Fibroblast of skin of left biceps (primary cell): ENCODE measurements at regions not wholly inside any gene's neighbourhood (a gene's known extent, or its start where the extent isn't known, plus 50 kb on each side); places are given as distances from the start of the nearest gene placed in this dataset.
"Not testable (repeated sequence)": the region's sequence is repeated elsewhere in the genome, so short reads cannot be mapped to it uniquely, and the experiment has no call there.

Experiments used
- DNase-seq, 2 experiments: peaks; one replicate each; pipeline ENCODE4 v3.0.0-alpha.2; 2013; ENCODE audit warnings: low read depth in 2 of 2

GRCh38 chr6:82507112-82507511 is 143.5 kb downstream of the TPBG start:
- DNase-seq, result no peak

- DNase-seq, result no peak
Observed at GRCh38 chr6:82511546-82511945, 147.9 kb downstream of the TPBG start.

- DNase-seq, result not testable (repeated sequence)
Observed at GRCh38 chr6:82517896-82518295, 154.3 kb downstream of the TPBG start.

GRCh38 chr6:82521369-82521768 is 157.8 kb downstream of the TPBG start:
- DNase-seq, result no peak

GRCh38 chr6:82521861-82522260 is 158.2 kb downstream of the TPBG start:
- DNase-seq, result no peak

GRCh38 chr6:82524031-82524430 is 160.4 kb downstream of the TPBG start:
- no peak for DNase-seq

- no peak for DNase-seq
Observed at GRCh38 chr6:82525775-82526495, 162.3 kb downstream of the TPBG start.

- not testable (repeated sequence) for DNase-seq
Observed at GRCh38 chr6:82529960-82530460, 166.4 kb downstream of the TPBG start.

- DNase-seq, result no peak
Observed at GRCh38 chr6:82534876-82535275, 171.3 kb downstream of the TPBG start.

GRCh38 chr6:82549480-82549879 is 185.9 kb downstream of the TPBG start:
- DNase-seq, result not testable (repeated sequence)

GRCh38 chr6:82551311-82551710 is 187.7 kb downstream of the TPBG start:
- DNase-seq, result not testable (repeated sequence)

- no peak for DNase-seq
Observed at GRCh38 chr6:82551831-82552230, 188.2 kb downstream of the TPBG start.

- DNase-seq, result no peak
Observed at GRCh38 chr6:82553863-82554531, 190.4 kb downstream of the TPBG start.

- peak in 1 of 2 experiments; percentile 8 for DNase-seq
Observed at GRCh38 chr6:82554666-82555065, 191.0 kb downstream of the TPBG start.

- no peak for DNase-seq
Observed at GRCh38 chr6:82555801-82556200, 192.2 kb downstream of the TPBG start.

- not testable (repeated sequence) for DNase-seq
Observed at GRCh38 chr6:82558531-82558930, 194.9 kb downstream of the TPBG start.

GRCh38 chr6:82567621-82568020 is 204.0 kb downstream of the TPBG start:
- DNase-seq, result no peak

- no peak for DNase-seq
Observed at GRCh38 chr6:82568290-82568993, 204.8 kb downstream of the TPBG start.

- DNase-seq, result no peak
Observed at GRCh38 chr6:82569022-82569421, 205.4 kb downstream of the TPBG start.

GRCh38 chr6:82570083-82570482 is 206.5 kb downstream of the TPBG start:
- no peak for DNase-seq

GRCh38 chr6:82571455-82571854 is 207.8 kb downstream of the TPBG start:
- no peak for DNase-seq

- DNase-seq, result no peak
Observed at GRCh38 chr6:82573254-82573972, 209.8 kb downstream of the TPBG start.
